ENCODE measurements at regions not wholly inside any gene's neighbourhood (a gene's known extent, or its start where the extent isn't known, plus 50 kb on each side); places are given as distances from the start of the nearest gene placed in this dataset.

- Mint-ChIP-seq H3K36me3 (peaks cover 0 to 16% (median 6%) of the 10 kb centered on the region in 5 donors), H3K27ac (no peak overlapping the region), H3K9me3 (peaks cover 0 to 1% (median 0%) of the 10 kb centered on the region in 11 donors), H3K27me3 (no peaks in the 10 kb centered on the region), H3K4me3 (no peak overlapping the region), H3K4me1 (peaks cover 0 to 7% (median 0%) of the 10 kb centered on the region in 7 donors)
- ChIA-PET POLR2A (no interaction called here), CTCF (no interaction called here)
- Histone ChIP-seq H3K9me3 (ENCODE audit: control insufficient read depth in 2 of 3, low read length in 3 of 3) (no peaks in the 10 kb centered on the region), H3K27ac (ENCODE audit: low read depth, low read length) (no peak overlapping the region), H3K4me1 (ENCODE audit: control insufficient read depth in 2 of 2, insufficient read depth in 2 of 2, low read length in 2 of 2) (no peaks in the 10 kb centered on the region), H3K4me3 (ENCODE audit: low read length) (no peak overlapping the region), H3K36me3 (ENCODE audit: control insufficient read depth in 2 of 3, insufficient read depth in 3 of 3, low read length in 3 of 3) (no peaks in the 10 kb centered on the region), H3K27me3 (ENCODE audit: control insufficient read depth in 2 of 2, insufficient read depth in 2 of 2, low read length in 2 of 2) (no peaks in the 10 kb centered on the region)
- intact Hi-C loops (cut with micrococcal nuclease), result no loop called here
- ATAC-seq, result no peak
- DNase-seq, result no peak
Observed at GRCh38 chr2:186125625-186126024, 360.4 kb upstream of the ZC3H15 start.

- no peaks in the 10 kb centered on the region for H3K4me1 ChIP-seq (ENCODE audit: control insufficient read depth in 2 of 2, insufficient read depth in 2 of 2, low read length in 2 of 2)
- Mint-ChIP-seq H3K4me3 (no peak overlapping the region), H3K27ac (no peak overlapping the region), H3K4me1 (peaks cover 0 to 10% (median 0%) of the 10 kb centered on the region in 7 donors), H3K27me3 (no peaks in the 10 kb centered on the region), H3K36me3 (peaks cover 0 to 16% (median 6%) of the 10 kb centered on the region in 5 donors), H3K9me3 (peaks cover 0 to 1% (median 0%) of the 10 kb centered on the region in 11 donors)
- no peak overlapping the region for H3K27ac ChIP-seq (ENCODE audit: low read depth, low read length)
- no peak for ATAC-seq
- no peaks in the 10 kb centered on the region for H3K36me3 ChIP-seq (ENCODE audit: control insufficient read depth in 2 of 3, insufficient read depth in 3 of 3, low read length in 3 of 3)
- CTCF ChIA-PET, result no interaction called here
- POLR2A ChIA-PET, result no interaction called here
- no peaks in the 10 kb centered on the region for H3K9me3 ChIP-seq (ENCODE audit: control insufficient read depth in 2 of 3, low read length in 3 of 3)
- DNase-seq, result no peak
- H3K4me3 ChIP-seq (ENCODE audit: low read length), result no peak overlapping the region
- intact Hi-C loops (cut with micrococcal nuclease), result no loop called here
- no peaks in the 10 kb centered on the region for H3K27me3 ChIP-seq (ENCODE audit: control insufficient read depth in 2 of 2, insufficient read depth in 2 of 2, low read length in 2 of 2)
Observed at GRCh38 chr2:186126181-186126580, 359.9 kb upstream of the ZC3H15 start.

GRCh38 chr2:186129767-186130581 lies 356.1 kb upstream of the ZC3H15 start:
- Histone ChIP-seq H3K27ac (ENCODE audit: low read depth, low read length) (no peak overlapping the region), H3K36me3 (ENCODE audit: control insufficient read depth in 2 of 3, insufficient read depth in 3 of 3, low read length in 3 of 3) (no peaks in the 10 kb centered on the region), H3K4me1 (ENCODE audit: control insufficient read depth in 2 of 2, insufficient read depth in 2 of 2, low read length in 2 of 2) (no peaks in the 10 kb centered on the region), H3K9me3 (ENCODE audit: control insufficient read depth in 2 of 3, low read length in 3 of 3) (no peaks in the 10 kb centered on the region), H3K27me3 (ENCODE audit: control insufficient read depth in 2 of 2, insufficient read depth in 2 of 2, low read length in 2 of 2) (no peaks in the 10 kb centered on the region), H3K4me3 (ENCODE audit: low read length) (no peak overlapping the region)
- no peaks in the 10 kb centered on the region for H3K27me3 Mint-ChIP-seq
- H3K4me1 Mint-ChIP-seq, result peaks cover 0 to 10% (median 0%) of the 10 kb centered on the region in 7 donors
- peaks cover 0 to 5% (median 0%) of the 10 kb centered on the region in 5 donors for H3K36me3 Mint-ChIP-seq
- H3K4me3 Mint-ChIP-seq, result no peak overlapping the region
- DNase-seq, result no peak
- ChIA-PET CTCF (no interaction called here), POLR2A (no interaction called here)
- H3K9me3 Mint-ChIP-seq, result peaks cover 0 to 1% (median 0%) of the 10 kb centered on the region in 11 donors
- no peak overlapping the region for H3K27ac Mint-ChIP-seq
- intact Hi-C loops (cut with micrococcal nuclease), result no loop called here
- ATAC-seq, result no peak

- POLR2A ChIA-PET, result no interaction called here
- Histone ChIP-seq H3K27ac (ENCODE audit: low read depth, low read length) (no peak overlapping the region), H3K9me3 (ENCODE audit: control insufficient read depth in 2 of 3, low read length in 3 of 3) (no peaks in the 10 kb centered on the region), H3K4me3 (ENCODE audit: low read length) (no peak overlapping the region), H3K36me3 (ENCODE audit: control insufficient read depth in 2 of 3, insufficient read depth in 3 of 3, low read length in 3 of 3) (no peaks in the 10 kb centered on the region), H3K27me3 (ENCODE audit: control insufficient read depth in 2 of 2, insufficient read depth in 2 of 2, low read length in 2 of 2) (no peaks in the 10 kb centered on the region), H3K4me1 (ENCODE audit: control insufficient read depth in 2 of 2, insufficient read depth in 2 of 2, low read length in 2 of 2) (no peaks in the 10 kb centered on the region)
- H3K9me3 Mint-ChIP-seq, result peaks cover 0 to 1% (median 0%) of the 10 kb centered on the region in 11 donors
- CTCF ChIA-PET, result no interaction called here
- H3K4me3 Mint-ChIP-seq, result no peak overlapping the region
- intact Hi-C loops (cut with micrococcal nuclease), result no loop called here
- no peak for ATAC-seq
- no peaks in the 10 kb centered on the region for H3K27me3 Mint-ChIP-seq
- peaks cover 0 to 10% (median 0%) of the 10 kb centered on the region in 7 donors for H3K4me1 Mint-ChIP-seq
- no peak for DNase-seq
- H3K27ac Mint-ChIP-seq, result no peak overlapping the region
- H3K36me3 Mint-ChIP-seq, result peaks cover 0 to 5% (median 0%) of the 10 kb centered on the region in 5 donors
Observed at GRCh38 chr2:186130748-186131641, 355.1 kb upstream of the ZC3H15 start.

GRCh38 chr2:186135686-186136085 lies 350.4 kb upstream of the ZC3H15 start:
- Histone ChIP-seq H3K4me1 (ENCODE audit: control insufficient read depth in 2 of 2, insufficient read depth in 2 of 2, low read length in 2 of 2) (no peaks in the 10 kb centered on the region), H3K27me3 (ENCODE audit: control insufficient read depth in 2 of 2, insufficient read depth in 2 of 2, low read length in 2 of 2) (no peaks in the 10 kb centered on the region), H3K4me3 (ENCODE audit: low read length) (no peak overlapping the region), H3K36me3 (ENCODE audit: control insufficient read depth in 2 of 3, insufficient read depth in 3 of 3, low read length in 3 of 3) (no peaks in the 10 kb centered on the region), H3K27ac (ENCODE audit: low read depth, low read length) (no peak overlapping the region), H3K9me3 (ENCODE audit: control insufficient read depth in 2 of 3, low read length in 3 of 3) (no peaks in the 10 kb centered on the region)
- ChIA-PET CTCF (no interaction called here), POLR2A (no interaction called here)
- ATAC-seq, result no peak
- no peak for DNase-seq
- H3K9me3 Mint-ChIP-seq, result no peaks in the 10 kb centered on the region
- H3K36me3 Mint-ChIP-seq, result peaks cover 0 to 5% (median 0%) of the 10 kb centered on the region in 5 donors
- no peak overlapping the region for H3K4me3 Mint-ChIP-seq
- H3K27me3 Mint-ChIP-seq, result no peaks in the 10 kb centered on the region
- intact Hi-C loops (cut with micrococcal nuclease), result no loop called here
- H3K27ac Mint-ChIP-seq, result no peak overlapping the region
- peaks cover 0 to 2% (median 0%) of the 10 kb centered on the region in 7 donors for H3K4me1 Mint-ChIP-seq

- ChIA-PET POLR2A (no interaction called here), CTCF (no interaction called here)
- ATAC-seq (no peak), DNase-seq (no peak)
- intact Hi-C loops (cut with micrococcal nuclease), result no loop called here
- Histone ChIP-seq H3K27ac (ENCODE audit: low read depth, low read length) (no peak overlapping the region), H3K9me3 (ENCODE audit: control insufficient read depth in 2 of 3, low read length in 3 of 3) (no peaks in the 10 kb centered on the region), H3K4me3 (ENCODE audit: low read length) (no peak overlapping the region), H3K36me3 (ENCODE audit: control insufficient read depth in 2 of 3, insufficient read depth in 3 of 3, low read length in 3 of 3) (no peaks in the 10 kb centered on the region), H3K4me1 (ENCODE audit: control insufficient read depth in 2 of 2, insufficient read depth in 2 of 2, low read length in 2 of 2) (no peaks in the 10 kb centered on the region), H3K27me3 (ENCODE audit: control insufficient read depth in 2 of 2, insufficient read depth in 2 of 2, low read length in 2 of 2) (no peaks in the 10 kb centered on the region)
- peaks cover 0 to 5% (median 0%) of the 10 kb centered on the region in 5 donors for H3K36me3 Mint-ChIP-seq
- no peak overlapping the region for H3K4me3 Mint-ChIP-seq
- no peaks in the 10 kb centered on the region for H3K27me3 Mint-ChIP-seq
- H3K27ac Mint-ChIP-seq, result no peak overlapping the region
- no peaks in the 10 kb centered on the region for H3K4me1 Mint-ChIP-seq
- no peaks in the 10 kb centered on the region for H3K9me3 Mint-ChIP-seq
Observed at GRCh38 chr2:186136860-186137259, 349.2 kb upstream of the ZC3H15 start.

Measured in naive thymus-derived CD4-positive, alpha-beta T cell (primary cell).